M059J (cell line): ENCODE measurements at regions not wholly inside any gene's neighbourhood (a gene's known extent, or its start where the extent isn't known, plus 50 kb on each side); places are given as distances from the start of the nearest gene placed in this dataset.
"Not testable (repeated sequence)": the region's sequence is repeated elsewhere in the genome, so short reads cannot be mapped to it uniquely, and the experiment has no call there.

ENCODE experiments used
- DNase-seq: peaks from one replicate; pipeline ENCODE4 v3.0.0-alpha.2; 2012; ENCODE audit warnings: low read depth

DNA sequence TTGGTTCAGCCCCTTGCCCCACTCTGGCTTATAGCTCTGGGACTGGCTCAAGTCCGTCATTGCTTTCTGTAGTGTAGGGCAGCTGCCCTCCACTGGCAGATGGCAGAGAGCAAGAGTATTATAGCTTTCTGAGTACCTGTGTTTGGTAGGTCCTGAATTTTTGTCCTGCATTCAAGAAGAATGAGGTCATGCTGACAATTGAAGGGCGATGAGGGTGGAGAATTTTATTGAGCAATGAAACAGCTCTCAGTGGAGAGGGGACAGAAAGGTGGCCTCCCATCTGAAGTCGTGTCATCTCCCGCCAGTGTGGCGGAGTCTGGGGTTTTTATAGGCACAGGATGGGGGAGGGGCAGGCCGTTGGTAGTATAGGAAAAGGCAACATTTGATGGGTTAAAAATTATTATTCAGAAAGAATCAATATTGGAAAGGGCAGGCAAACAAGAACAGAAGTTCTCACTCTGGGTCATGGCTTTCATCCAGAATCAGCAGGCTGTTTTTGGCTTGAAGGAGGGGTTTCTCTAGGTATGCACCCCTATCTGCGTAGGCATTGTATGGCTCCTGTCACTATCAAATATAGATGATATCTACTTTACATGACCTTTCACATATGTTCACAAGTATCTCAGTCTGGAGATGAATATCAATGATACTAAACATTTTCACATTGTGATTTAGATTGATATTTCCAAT is 1239.7 kb upstream of the ALCAM start:
- peak; percentile 28 for DNase-seq

GRCh38 chr3:104127830-104128229 is 1238.9 kb upstream of the ALCAM start:
- DNase-seq = no peak

GRCh38 chr3:104132566-104133403 is 1233.9 kb upstream of the ALCAM start:
- DNase-seq = peak; percentile 26

GRCh38 chr3:104133630-104134029 is 1233.1 kb upstream of the ALCAM start:
- peak; percentile 39 for DNase-seq

- no peak for DNase-seq
Observed at GRCh38 chr3:104137116-104137515, 1229.6 kb upstream of the ALCAM start.

DNA sequence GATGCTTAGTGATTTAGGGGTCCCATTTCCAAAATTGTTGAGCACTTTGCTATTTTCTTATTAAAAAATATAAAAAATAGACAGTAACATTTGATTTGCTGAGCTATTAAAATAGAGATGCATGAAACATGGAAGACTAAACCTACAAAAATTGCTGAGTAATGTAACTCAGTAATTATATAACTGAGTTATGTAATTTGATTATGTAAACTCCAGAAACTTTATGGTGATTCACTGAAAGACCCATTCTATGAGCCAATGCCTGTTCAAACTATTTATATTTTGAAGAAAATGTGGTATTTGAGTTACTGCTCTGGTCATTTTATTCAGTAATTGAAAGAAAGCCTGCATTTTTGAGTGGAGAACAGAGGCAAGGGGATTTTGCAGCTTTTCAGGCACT is 1221.5 kb upstream of the ALCAM start:
- DNase-seq = no peak

- DNase-seq = peak; percentile 37
Observed at GRCh38 chr3:104149154-104149553, 1217.6 kb upstream of the ALCAM start.

DNA sequence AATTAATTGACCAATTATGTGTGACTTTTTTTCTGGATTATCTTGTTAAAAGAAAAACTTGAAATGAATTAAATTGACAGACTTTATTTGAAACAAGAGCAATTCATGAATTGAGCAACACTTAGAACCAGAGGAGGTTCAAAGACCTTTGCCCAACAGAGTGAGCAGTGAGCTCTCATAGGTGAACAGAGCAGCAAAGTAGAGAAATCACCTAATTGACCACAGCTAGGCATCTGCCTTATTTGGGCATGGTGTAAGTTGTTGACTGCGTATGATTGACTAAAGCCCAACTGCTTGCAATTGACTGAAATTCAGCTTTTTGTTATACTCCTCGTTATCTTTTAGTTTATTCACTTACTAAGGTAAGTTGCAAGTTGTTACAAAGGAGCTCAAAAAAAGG is 1216.0 kb upstream of the ALCAM start:
- DNase-seq = no peak

GRCh38 chr3:104154896-104155295 is 1211.8 kb upstream of the ALCAM start:
- no peak for DNase-seq

GRCh38 chr3:104165866-104166265 is 1200.8 kb upstream of the ALCAM start:
- no peak for DNase-seq

- DNase-seq = no peak
Observed at GRCh38 chr3:104168386-104168785, 1198.3 kb upstream of the ALCAM start.

DNA sequence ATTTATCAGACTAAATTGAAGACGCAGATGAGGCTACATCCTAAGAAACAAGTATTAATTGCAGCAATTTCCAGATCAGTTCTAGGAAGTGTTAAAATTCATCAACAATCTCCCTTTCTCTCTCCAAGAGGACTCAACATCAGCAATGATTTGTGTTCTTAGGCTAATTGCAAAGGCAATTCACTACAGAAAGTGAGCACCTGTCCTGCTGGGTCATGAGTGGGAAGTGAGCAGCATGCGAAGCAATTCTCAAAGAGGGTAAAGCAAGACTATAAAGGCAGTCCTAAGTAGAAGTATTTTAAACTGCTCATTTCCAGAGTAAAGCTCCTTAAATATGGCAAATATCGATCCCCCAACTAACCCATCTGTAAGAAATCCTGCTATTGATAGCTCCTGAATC is 1191.0 kb upstream of the ALCAM start:
- DNase-seq = no peak

- DNase-seq = no peak
Observed at GRCh38 chr3:104176706-104177105, 1190.0 kb upstream of the ALCAM start.

GRCh38 chr3:104178680-104179079 is 1188.0 kb upstream of the ALCAM start:
- DNase-seq = no peak

- no peak for DNase-seq
Observed at GRCh38 chr3:104180906-104181305, 1185.8 kb upstream of the ALCAM start.

DNA sequence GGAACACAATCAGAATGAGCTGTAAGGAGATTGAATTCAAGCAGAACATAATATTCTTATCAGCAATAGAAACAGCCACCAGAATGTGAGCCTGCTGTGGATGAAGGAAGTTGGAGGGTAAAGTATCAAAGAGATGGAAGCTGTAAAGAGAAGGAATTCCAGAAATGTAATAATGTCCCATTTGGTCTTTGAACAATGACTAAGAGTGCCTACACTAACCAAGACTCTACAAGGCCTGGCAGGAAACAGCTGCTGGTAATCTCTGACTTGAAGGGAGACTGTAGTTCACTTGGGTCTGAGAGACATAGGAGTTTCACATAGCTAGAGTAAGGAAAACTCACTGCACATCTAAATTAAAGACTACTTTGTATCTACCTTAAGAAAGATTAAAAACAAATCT is 1176.0 kb upstream of the ALCAM start:
- peak; percentile 19 for DNase-seq

- DNase-seq = peak; percentile 79
Observed at GRCh38 chr3:104198131-104198530, 1168.6 kb upstream of the ALCAM start.

DNA sequence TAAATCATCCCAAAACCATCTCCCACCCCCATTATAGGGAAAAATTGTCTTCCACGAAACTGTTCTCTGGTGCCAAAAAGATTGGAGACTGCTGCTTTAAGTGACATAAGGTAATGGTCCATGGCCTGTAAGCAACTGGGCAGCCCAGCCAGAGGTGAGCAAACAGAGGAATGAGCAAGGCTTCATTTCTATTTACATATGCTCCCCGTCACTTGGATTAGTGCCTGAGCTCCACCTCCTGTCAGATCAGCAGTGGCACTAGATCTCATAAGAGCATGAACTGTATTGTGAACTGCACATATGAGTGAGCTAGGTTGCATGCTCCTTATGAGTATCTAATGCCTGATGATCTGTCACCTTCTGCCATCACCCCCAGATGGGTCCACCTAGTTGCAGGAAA is 1159.8 kb upstream of the ALCAM start:
- DNase-seq = peak; percentile 14

DNA sequence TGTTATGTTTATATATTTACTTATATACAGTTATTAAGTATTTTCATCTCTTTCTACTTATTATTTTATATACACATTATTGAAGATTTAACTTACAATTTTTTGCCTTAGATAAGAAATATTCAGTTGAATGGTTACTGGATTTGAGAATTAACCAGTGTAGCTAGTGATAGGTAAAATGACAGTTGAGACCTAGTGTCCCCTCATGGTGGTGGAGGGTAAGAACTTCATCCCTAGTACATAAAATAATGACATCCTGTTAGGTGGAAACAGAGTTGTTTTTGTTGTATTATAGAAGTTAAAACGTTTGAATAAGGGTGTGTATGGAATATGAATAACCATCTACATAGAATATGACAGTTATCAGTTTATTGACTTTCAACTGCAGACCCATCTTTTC is 1152.4 kb upstream of the ALCAM start:
- DNase-seq = no peak

DNA sequence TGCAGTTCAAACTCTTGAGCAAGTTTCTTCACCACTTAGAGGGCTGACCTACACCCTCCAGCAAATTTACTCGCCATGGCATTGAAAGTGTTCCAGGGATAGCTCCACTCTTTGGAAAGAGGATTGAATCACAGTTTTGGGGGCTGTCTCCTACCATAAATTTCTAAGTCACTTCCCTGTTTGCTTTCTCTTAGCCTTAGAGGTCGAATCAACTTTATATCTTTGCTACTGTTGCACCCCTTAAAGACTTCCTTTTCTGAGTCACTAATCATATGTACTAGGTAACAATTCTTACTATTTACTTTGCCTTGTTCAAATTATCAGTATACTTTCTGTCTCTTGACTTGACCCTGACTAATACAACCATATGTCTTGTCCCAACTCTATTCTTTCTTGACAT is 1151.8 kb upstream of the ALCAM start:
- DNase-seq = peak; percentile 17

GRCh38 chr3:104219046-104219445 is 1147.7 kb upstream of the ALCAM start:
- not testable (repeated sequence) for DNase-seq

GRCh38 chr3:104234442-104235194 is 1132.1 kb upstream of the ALCAM start:
- no peak for DNase-seq
